ENCODE measurements at regions not wholly inside any gene's neighbourhood (a gene's known extent, or its start where the extent isn't known, plus 50 kb on each side); places are given as distances from the start of the nearest gene placed in this dataset.
A peak's percentile ranks its signal among the peaks of the same experiment; 100 is the strongest.

DNA sequence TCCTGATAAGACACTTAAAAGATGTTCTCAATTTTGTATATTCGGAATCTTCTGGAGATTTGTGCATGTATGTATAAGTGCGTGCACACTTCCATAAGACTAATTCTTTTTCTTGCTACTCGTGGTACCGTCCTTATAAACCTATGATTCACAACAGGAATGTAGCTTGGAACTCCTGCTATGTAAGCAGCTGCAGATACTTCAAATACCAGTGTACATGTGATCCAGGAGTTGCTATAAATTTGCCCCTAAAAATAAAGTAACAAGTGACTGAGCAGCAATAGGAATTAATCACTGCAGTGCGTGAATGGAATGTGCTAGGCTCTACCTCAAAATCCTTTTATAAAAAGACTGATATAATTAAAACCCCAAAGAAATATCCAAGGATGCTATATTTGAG lies 214.9 kb downstream of the KLF5 start:
- TF ChIP-seq POLR2A (IDR thresholded peaks at IDR 0.05) = no peak
- TF ChIP-seq, protein P1, sequence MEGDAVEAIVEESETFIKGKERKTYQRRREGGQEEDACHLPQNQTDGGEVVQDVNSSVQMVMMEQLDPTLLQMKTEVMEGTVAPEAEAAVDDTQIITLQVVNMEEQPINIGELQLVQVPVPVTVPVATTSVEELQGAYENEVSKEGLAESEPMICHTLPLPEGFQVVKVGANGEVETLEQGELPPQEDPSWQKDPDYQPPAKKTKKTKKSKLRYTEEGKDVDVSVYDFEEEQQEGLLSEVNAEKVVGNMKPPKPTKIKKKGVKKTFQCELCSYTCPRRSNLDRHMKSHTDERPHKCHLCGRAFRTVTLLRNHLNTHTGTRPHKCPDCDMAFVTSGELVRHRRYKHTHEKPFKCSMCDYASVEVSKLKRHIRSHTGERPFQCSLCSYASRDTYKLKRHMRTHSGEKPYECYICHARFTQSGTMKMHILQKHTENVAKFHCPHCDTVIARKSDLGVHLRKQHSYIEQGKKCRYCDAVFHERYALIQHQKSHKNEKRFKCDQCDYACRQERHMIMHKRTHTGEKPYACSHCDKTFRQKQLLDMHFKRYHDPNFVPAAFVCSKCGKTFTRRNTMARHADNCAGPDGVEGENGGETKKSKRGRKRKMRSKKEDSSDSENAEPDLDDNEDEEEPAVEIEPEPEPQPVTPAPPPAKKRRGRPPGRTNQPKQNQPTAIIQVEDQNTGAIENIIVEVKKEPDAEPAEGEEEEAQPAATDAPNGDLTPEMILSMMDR (IDR thresholded peaks at IDR 0.05) = no peak
- intact Hi-C loops (cut with DNase I) = no loop called here
- Histone ChIP-seq H3K27ac (no peak overlapping the region), H3K4me1 (replicated peaks in 1 of 2) (no peaks in the 10 kb centered on the region), H3K36me3 (replicated peaks in 1 of 2) (no peaks in the 10 kb centered on the region), H3K9me3 (replicated peaks in 1 of 3) (no peaks in the 10 kb centered on the region), H3K4me3 (no peak overlapping the region), H3K27me3 (no peaks in the 10 kb centered on the region)
- no peak for DNase-seq
- 62 to 79% (median 70%) methylated on average over 5 of the region's 5 CpGs for WGBS, 4 donors

- WGBS, 4 donors = 53 to 79% (median 76%) methylated on average over 1 of the region's 1 CpG
- Histone ChIP-seq H3K36me3 (replicated peaks in 1 of 2) (no peaks in the 10 kb centered on the region), H3K4me1 (replicated peaks in 1 of 2) (no peaks in the 10 kb centered on the region), H3K9me3 (replicated peaks in 1 of 3) (no peaks in the 10 kb centered on the region), H3K27ac (no peak overlapping the region), H3K4me3 (no peak overlapping the region), H3K27me3 (no peaks in the 10 kb centered on the region)
- TF ChIP-seq POLR2A (IDR thresholded peaks at IDR 0.05) = no peak
- TF ChIP-seq, protein P1 (IDR thresholded peaks at IDR 0.05) = no peak
- intact Hi-C loops (cut with DNase I) = no loop called here
- DNase-seq = no peak
Observed at GRCh38 chr13:73273276-73273675, 214.5 kb downstream of the KLF5 start.

GRCh38 chr13:73272831-73273230 lies 214.0 kb downstream of the KLF5 start:
- DNase-seq = no peak
- Histone ChIP-seq H3K27me3 (no peaks in the 10 kb centered on the region), H3K36me3 (replicated peaks in 1 of 2) (no peaks in the 10 kb centered on the region), H3K27ac (no peak overlapping the region), H3K9me3 (replicated peaks in 1 of 3) (no peaks in the 10 kb centered on the region), H3K4me3 (no peak overlapping the region), H3K4me1 (replicated peaks in 1 of 2) (no peaks in the 10 kb centered on the region)
- no peak for TF ChIP-seq POLR2A (IDR thresholded peaks at IDR 0.05)
- TF ChIP-seq, protein P1 (IDR thresholded peaks at IDR 0.05) = no peak
- WGBS, 4 donors = 67 to 91% (median 74%) methylated on average over 1 of the region's 1 CpG
- intact Hi-C loops (cut with DNase I) = no loop called here

- 38 to 67% (median 58%) methylated on average over 1 of the region's 1 CpG for WGBS, 4 donors
- Histone ChIP-seq H3K27ac (no peak overlapping the region), H3K9me3 (replicated peaks in 1 of 3) (no peaks in the 10 kb centered on the region), H3K27me3 (no peaks in the 10 kb centered on the region), H3K4me3 (no peak overlapping the region), H3K4me1 (replicated peaks in 1 of 2) (no peaks in the 10 kb centered on the region), H3K36me3 (replicated peaks in 1 of 2) (no peaks in the 10 kb centered on the region)
- TF ChIP-seq, protein P1 (IDR thresholded peaks at IDR 0.05) = no peak
- TF ChIP-seq POLR2A (IDR thresholded peaks at IDR 0.05) = no peak
- peak in 1 of 7 donors; percentile 2 for DNase-seq
- intact Hi-C loops (cut with DNase I) = no loop called here
Observed at GRCh38 chr13:73268306-73268705, 209.5 kb downstream of the KLF5 start.
